SIG-M5 (cell line): ENCODE measurements at regions not wholly inside any gene's neighbourhood (a gene's known extent, or its start where the extent isn't known, plus 50 kb on each side); places are given as distances from the start of the nearest gene placed in this dataset.

Experiments
- DNase-seq: peaks from one replicate; lab custom pipeline; 2025; lab: John Stamatoyannopoulos, UW

GRCh38 chr14:98754343-98755020, 517.5 kb downstream of the BCL11B start:
- DNase-seq, result no peak

DNA sequence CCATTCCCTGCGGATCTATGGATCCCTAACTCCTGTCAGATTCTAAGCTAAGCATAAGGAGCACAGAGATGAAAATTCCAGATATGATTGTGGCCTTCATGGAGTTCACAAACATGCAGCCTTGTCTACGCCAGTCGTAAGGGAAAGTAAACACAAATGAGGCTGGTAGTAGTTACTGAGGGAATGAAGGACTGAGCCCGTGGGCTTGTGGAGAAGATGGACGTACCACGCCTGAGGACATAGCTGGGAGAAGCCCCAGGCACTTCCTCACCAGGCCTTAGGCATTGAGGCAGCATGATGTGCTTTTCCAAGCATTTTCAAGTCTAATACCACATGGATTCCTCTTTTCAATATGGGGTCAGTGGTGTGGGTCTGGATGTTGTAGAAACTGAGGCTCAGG, 515.2 kb downstream of the BCL11B start:
- no peak for DNase-seq

DNA sequence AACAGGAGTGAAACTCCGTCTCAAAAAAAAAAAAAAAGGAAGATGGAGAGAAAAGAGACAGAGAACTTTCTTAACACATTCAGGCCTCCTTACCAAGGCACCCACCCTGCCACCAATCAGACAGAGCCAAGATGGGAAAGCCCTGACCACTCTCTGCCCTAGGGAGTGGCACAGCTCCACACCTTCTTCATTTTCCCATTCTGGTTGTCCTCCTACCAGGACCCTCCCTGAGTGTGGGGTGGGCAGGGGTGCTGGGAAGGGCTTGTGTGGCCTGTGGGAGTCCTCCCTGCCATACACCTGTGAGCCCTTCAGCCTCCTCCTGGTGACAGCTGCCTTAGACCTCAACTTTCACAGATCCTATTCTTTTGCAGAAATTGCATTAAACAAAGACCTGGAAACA, 513.6 kb downstream of the BCL11B start:
- DNase-seq, result no peak

DNA sequence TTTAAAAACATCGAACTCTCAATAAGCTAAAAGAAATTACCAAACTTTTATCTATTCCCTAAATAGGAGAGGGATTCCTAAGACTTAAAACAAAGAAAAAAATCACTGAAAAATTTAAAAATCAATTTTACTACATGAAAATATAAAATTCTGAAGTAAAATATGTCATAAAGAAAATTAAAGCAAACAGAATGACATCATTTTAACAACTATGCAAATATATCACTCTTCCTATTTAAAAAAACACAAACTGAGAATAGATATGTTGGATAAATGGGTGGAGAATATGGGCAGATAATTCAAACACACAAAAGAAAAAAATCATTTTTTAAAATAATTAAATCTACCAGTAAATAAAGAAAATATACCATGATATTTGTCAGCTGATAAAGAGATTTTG, 510.0 kb downstream of the BCL11B start:
- DNase-seq, result no peak

DNA sequence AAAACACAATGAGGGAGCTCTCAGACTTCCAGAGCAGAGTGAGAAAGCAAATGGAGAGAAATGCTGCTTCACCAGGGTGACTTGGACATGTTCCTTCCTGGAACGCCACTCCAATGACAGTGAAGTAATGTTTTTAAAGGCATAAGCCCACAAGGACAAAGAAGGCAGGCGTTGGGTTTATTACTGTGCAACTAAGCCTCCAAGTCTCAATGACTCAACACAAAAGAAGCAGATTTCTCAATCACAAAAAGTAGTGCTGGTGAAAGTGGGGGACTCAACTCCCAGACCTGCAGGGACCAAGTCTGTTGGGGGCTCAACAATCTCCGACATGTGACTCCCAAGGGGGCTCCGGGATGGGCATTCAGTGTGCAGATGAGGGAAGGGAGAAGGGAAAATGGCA, 505.2 kb downstream of the BCL11B start:
- DNase-seq, result no peak

DNA sequence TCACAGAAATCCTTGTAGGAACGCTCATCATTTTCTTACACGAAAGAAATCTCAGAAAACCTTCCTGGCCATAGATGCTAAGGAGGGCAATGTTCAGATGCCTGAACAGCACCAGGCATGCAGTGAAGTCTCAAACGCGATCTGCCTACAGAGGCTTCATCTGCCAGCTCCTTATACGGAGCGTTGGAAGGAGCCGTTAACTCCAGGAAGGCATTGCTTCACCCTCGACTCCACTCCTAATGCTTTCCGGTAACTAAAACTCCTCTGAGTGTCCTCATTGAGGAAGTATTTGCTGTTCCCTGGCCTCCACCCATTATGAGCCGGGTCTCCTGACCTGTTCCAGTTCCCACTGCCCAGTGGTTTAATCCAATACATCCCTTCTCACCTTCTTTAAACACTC, 502.7 kb downstream of the BCL11B start:
- DNase-seq, result no peak

- no peak for DNase-seq
These were observed 501.8 kb downstream of the BCL11B start for GRCh38 chr14:98770151-98770550.

DNA sequence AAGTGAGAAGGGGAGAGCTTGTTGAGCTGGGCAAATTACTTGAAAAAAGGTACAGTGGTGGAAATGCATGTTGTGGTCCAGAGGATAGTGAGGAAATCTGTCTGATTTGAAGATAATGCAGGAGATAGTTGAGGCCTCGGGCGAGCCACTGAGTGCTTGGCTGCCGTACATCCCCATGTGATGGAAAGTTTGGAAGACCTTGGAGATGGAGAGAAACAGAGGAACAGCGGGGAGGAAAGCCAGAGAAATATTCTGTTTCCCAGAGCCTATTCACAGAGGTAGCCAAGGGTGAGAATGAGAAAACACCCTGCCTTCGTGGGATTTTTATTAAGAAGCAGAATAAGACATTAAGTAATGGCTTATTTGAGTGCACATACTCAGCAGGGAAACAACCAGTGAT, 498.2 kb downstream of the BCL11B start:
- no peak for DNase-seq

GRCh38 chr14:98775892-98776291, 496.1 kb downstream of the BCL11B start:
- no peak for DNase-seq

- no peak for DNase-seq
These were observed 489.9 kb downstream of the BCL11B start for GRCh38 chr14:98782062-98782461.

GRCh38 chr14:98785578-98785977, 486.4 kb downstream of the BCL11B start:
- no peak for DNase-seq

- no peak for DNase-seq
These were observed 485.5 kb downstream of the BCL11B start for GRCh38 chr14:98786456-98786855.

GRCh38 chr14:98791661-98792060, 480.3 kb downstream of the BCL11B start:
- no peak for DNase-seq

DNA sequence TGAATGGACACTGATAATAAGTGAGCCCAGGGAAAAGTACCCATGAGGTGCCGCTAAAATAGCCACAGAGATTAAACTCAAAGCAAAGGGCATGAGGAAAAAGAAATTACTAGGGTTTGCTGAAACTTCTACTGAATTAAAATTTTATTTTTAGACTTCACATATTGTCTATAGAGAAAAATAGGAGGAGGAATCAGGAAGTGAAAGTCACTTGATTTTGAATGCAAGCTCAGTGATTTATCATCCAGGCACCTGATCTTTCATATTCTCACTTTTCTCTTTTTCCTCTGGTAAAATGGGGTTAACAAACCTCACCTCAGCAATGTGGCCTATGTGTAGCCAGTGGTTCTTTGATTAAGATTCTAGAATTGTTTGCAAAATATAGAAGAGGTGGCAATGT, 479.8 kb downstream of the BCL11B start:
- no peak for DNase-seq

GRCh38 chr14:98798099-98798498, 473.9 kb downstream of the BCL11B start:
- DNase-seq, result no peak

DNA sequence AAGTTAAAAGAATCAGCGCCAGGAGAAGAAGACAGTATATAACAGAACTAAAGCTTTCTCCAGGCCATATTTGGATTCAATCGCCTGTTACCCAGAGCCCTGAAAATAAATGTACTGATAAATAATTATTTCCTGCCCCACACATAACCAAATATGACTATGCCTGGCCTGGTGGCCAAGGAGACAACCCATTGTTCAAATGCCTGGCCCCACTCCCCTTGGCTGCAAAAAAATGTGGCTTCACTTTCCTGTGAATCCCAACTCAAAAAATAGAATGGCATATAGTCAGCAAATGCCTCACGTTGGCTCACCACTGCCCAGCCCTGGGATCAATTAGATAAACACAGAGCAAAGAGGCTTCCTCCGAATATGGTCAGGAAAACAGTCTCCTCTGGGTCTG, 472.1 kb downstream of the BCL11B start:
- no peak for DNase-seq

GRCh38 chr14:98802044-98802443, 470.0 kb downstream of the BCL11B start:
- no peak for DNase-seq

GRCh38 chr14:98803196-98803595, 468.8 kb downstream of the BCL11B start:
- no peak for DNase-seq

GRCh38 chr14:98808494-98809407, 463.2 kb downstream of the BCL11B start:
- no peak for DNase-seq

DNA sequence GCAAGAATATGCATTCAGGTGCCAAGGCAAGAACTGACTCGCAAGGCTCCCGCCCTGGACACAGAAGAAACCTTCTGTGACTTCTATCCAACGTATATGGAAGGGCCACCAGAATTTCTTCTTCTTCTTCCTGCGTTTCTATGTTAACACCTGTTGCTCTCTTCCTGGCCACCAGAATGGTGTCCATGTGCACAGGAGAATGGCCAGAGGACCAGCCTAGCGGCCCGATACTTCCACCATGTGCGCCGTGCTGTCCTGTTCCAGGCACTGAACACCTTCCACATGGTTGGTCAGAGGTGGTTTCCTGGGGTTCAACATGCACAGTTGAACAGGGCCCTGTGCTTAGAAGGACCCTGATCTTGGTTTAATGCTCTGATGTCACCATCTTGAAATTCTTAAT, 455.8 kb downstream of the BCL11B start:
- no peak for DNase-seq

DNA sequence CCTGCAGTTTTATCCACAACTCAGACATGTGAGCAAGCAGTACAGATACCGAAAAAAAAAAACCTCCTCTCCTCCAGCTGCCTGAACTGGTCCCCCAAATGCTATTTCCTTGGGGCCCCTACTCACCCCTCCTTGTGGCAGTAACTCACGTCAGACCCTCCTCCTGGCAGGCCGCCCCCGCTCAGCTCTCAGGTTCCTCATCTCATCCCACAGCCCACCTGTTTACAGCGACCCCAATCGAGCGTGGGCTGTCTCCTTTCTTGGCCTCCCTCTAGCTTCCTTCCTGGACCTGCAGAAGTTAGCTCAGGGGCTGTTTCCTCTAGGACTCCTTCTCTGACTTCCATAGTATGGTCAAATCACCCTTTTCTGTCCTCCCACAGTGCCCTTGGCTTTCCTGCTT, 455.3 kb downstream of the BCL11B start:
- no peak for DNase-seq

DNA sequence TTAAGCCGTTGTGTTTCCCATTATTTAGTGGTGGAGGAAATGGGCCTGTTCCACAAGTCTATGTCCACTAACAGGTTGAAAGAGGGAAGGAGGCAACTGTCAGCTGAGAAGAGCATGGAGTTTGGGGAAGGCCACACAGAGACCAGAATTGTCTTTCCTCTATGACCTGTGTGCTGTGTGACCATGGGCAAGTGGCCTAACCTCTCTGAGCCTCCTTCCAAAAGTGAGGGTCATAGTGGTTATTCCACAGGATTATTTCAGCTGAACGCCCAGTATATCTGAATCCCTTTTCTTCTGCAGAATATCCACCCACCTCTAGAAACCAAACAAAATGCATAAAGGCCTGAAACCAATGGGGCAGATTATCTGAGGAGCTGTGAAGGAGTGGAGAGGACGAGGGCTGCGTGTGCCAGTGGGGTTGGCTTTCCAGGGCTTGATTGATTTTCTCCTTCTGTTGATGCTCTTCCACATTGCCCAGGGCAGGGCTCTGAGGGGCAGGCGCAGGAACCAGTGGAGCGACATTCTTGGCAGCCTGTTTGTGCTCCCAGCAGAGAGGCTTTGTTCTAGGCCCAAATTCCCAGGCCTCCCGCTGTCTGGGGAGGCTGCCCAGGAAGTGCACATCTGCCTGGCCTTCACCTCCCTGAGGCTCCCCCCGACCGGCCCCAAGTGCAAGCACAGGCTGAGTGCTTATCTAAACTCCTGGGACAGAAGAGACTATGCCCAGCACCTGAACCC, 452.7 kb downstream of the BCL11B start:
- no peak for DNase-seq

DNA sequence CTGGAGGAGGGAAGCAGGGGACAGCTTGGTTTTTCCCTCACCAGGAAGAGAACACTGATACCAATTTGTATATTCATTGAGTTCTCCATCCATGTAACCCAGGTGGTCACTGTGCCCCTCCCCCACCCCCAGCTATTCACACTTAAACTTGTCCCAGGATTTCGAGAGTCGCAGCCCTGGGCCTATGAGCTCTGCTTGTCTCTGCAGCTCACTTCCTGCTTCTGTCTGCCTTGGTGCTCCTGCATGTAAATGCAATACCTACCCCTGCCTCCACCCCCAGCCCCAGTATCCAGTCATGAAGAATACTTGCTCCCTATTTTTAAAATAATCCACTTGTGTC, 452.2 kb downstream of the BCL11B start:
- no peak for DNase-seq
